Activated CD4-positive, alpha-beta T cell treated with anti-CD3 and anti-CD28 coated beads, Interleukin-10, Interleukin-2, amounts not matched to agents 100 ng/mL and 50 ng/mL, durations not matched to agents 16 hours and 8 hours (primary cell): ENCODE measurements at regions not wholly inside any gene's neighbourhood (a gene's known extent, or its start where the extent isn't known, plus 50 kb on each side); places are given as distances from the start of the nearest gene placed in this dataset.
"Not testable (repeated sequence)": the region's sequence is repeated elsewhere in the genome, so short reads cannot be mapped to it uniquely, and the experiment has no call there.

Source experiments
- DNase-seq: peaks from one replicate; pipeline ENCODE4 v3.0.0-alpha.2; 2020

GRCh38 chr7:68336594-68336993 lies 1261.7 kb upstream of the AUTS2 start:
- no peak for DNase-seq

GRCh38 chr7:68348401-68348800 lies 1249.9 kb upstream of the AUTS2 start:
- no peak for DNase-seq

GRCh38 chr7:68362745-68363518 lies 1235.3 kb upstream of the AUTS2 start:
- no peak for DNase-seq

DNA sequence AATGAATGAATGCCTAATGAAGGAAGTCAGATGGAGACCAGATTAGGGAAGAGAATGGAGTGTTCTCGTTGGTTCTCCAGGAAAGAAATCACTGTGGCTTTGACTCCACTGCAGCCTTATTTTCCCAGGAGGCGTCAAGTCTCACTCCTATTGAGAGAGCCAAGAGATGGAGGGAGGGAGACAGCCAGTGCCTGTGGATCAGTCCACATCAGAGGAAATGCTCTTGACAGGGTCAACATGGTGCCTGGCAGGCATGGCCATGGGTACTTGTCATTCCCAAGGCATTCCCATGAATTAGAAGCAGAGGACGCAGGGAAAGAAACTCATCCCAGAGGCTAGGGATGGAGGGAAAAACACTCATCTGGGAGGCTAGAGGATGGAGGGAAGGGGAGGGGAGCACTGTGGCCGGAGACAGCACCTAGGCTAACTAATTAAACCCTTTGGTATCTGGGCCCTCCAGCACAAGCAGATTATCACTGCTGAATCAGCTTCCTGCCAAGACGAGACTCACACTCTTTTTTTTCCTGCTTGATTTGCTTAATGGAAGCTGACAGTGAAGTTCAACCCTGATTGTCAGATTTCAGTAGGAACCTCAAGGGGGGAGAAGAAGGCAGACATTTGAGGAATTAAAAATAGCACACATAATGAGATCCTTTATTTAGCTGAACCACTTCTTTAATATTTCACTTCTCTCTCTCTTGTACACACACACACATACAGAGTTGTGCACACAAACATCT lies 1233.2 kb upstream of the AUTS2 start:
- DNase-seq: no peak

DNA sequence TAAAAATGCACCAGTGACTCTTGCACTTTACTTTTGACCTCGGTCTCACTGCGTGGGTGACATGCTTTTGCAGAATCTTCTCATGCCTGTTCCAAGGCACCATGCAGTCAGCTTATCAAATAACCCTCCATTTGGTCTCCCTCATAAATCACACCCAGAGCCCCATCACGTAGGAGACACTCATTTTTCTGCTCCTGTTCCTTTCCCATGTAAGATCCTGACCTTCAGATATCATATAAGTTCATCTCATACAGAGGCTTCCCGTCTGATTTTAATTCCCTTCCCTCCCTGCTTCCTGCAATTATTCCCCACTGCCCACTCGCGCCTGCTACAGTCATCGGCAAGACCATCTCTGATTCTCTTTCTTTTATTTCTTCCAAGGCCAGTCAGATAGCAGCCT lies 1226.3 kb upstream of the AUTS2 start:
- DNase-seq: no peak

DNA sequence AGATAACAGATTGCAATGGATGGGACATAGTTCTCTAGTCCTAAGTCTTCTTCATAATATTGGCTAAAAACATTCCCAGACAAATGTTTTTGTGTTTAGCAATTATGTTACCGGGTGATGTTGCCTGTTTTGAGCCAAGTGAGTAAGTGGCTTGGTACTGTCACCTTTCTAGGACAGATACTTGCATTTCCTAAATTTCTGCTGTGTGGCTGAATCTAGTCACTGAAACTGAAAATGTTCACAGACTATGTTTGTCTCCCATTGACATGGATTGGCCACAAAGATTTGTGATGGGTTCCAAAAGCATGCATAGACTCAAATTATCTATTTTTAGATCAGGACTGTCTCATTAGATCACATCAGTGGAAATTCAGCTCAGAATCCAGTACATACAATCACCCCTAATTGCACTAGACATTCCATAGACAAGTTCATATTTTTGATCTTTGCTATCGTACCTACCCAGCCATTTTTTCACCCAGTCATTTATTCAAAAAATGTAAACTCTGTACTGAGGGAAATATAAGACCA lies 1222.1 kb upstream of the AUTS2 start:
- no peak for DNase-seq

- DNase-seq: no peak
These were observed 1216.5 kb upstream of the AUTS2 start for GRCh38 chr7:68381731-68382130.

DNA sequence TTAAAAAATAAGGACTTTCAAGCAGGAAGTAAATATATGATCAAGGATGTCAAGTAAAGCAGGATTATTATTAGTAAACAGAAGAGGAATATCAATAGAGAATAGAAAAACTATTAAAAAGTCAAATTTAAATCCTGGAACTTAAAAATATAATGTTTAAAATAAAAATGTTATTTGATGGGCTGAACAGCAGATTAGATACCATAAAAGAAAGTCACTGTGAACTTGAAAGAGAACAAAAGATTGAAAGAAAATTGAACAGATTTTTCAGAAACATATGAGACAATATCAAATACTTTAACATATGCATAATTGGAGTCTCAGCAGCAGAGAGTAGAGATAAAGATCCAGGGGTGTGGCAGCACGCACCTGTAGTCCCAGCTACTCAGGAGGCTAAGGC lies 1213.7 kb upstream of the AUTS2 start:
- no peak for DNase-seq

DNA sequence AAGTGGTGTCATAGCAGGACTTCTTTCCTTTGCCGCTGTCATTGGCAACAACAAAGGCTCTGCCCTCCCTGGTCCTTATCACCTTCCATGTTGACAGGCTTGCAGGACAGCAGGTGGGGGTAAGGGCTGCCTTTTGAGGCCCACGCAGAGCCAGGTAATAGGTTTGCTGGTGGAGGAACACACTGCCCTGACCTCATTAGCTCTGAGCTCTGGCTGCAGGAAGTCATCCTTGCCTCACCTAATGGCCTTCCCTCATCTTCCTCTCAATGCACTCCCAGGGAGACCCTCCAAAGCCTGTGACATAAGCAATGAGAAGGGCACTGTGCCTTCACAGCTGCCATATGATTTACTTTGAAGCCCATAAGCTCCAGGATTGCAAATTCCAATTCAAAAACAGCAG lies 1205.2 kb upstream of the AUTS2 start:
- no peak for DNase-seq

GRCh38 chr7:68394131-68394530 lies 1204.1 kb upstream of the AUTS2 start:
- DNase-seq: no peak

GRCh38 chr7:68399991-68400590 lies 1198.2 kb upstream of the AUTS2 start:
- DNase-seq: no peak

GRCh38 chr7:68400783-68401182 lies 1197.5 kb upstream of the AUTS2 start:
- no peak for DNase-seq

- no peak for DNase-seq
These were observed 1197.0 kb upstream of the AUTS2 start for GRCh38 chr7:68401313-68401712.

DNA sequence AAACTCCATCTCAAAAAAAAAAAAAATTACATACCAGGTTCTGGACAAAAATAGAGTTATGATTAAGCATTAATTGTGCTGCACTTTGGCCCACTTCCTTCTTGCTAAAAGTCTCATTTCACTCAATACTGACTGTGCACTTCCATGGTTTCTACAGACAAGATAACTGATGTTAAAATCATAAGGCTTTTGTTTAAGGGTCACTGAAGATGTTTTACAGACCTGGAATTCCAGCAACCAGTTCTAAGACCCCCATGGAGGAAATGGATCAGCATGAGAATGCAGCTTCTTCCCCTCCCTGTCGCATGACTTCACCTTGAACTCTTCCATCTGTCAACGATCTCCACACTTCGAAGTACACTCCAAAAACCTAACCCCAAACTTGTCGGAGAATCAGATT lies 1191.8 kb upstream of the AUTS2 start:
- no peak for DNase-seq

- DNase-seq: no peak
These were observed 1190.8 kb upstream of the AUTS2 start for GRCh38 chr7:68407460-68407859.

DNA sequence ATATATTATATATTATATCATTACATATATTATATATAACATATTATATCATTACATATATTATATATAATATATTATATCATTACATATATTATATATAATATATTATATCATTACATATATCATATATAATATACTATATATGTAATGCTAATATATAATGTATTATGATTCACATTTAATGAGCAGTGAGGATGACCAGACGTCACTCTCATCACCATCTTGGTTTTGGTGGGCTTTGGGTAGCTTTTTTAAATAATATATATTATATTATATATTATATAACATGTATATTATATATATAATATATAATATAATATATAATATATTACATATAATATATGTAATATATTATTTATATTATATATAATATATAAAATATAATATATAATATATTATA lies 1189.4 kb upstream of the AUTS2 start:
- DNase-seq: no peak

DNA sequence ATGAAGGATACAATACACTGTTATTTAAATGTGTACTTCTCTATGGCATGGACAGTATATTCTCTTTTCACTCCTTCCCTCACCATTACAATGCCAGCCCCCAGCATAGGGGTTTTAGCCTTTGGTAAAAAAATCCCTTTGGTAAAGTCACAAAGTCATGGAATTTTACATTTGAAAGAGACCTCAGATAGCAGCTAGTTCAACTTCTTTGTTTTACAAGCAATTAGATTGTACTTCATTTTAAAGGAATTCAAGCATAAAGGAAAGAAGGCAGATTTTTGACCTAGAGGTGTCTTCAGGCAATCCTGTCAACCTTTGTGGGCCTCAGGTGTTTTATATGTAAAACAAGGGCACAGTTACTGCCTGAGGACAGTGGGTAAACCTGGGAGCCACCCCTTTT lies 1188.4 kb upstream of the AUTS2 start:
- DNase-seq: no peak

GRCh38 chr7:68410693-68411092 lies 1187.6 kb upstream of the AUTS2 start:
- not testable (repeated sequence) for DNase-seq

- DNase-seq: no peak
These were observed 1186.5 kb upstream of the AUTS2 start for GRCh38 chr7:68411742-68412141.

DNA sequence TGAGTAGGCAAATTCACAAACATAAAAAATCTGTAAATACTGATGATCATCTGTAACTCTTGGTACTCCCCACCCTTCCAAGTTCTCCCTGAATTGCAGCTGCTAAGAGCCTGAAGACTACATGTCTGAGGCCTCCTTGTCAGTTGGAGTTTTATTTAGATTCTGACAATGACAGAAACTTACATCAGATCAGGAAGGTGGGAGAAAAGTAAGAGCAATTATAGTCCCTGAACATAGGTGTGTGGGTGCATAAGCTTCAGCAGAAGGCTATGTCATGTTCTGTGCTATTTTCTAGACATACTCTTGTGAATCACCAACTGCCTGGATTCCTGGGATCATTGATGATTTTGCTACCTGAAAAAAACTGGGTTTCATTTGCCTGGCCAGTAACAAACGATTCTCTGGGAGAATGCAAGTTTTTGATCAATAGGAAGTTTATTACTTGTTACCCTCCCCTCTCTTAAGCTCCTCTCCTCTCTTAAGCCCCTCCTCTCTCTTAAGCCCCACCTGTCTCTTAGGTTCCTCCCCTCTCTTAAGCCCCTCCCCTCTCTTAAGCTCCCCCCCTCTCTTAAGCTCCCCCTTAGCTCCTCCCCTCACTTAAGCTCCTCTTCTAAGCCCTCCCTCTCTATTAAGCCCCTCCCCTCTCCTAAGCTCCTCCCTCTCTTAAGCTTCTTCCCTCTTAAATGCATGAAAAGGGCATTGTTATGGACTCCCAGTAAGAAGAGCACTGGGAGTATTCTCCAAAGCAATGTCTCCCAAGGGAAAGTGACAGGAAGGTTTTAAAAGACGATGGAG lies 1183.4 kb upstream of the AUTS2 start:
- DNase-seq: no peak

- DNase-seq: no peak
These were observed 1181.3 kb upstream of the AUTS2 start for GRCh38 chr7:68417002-68417401.

DNA sequence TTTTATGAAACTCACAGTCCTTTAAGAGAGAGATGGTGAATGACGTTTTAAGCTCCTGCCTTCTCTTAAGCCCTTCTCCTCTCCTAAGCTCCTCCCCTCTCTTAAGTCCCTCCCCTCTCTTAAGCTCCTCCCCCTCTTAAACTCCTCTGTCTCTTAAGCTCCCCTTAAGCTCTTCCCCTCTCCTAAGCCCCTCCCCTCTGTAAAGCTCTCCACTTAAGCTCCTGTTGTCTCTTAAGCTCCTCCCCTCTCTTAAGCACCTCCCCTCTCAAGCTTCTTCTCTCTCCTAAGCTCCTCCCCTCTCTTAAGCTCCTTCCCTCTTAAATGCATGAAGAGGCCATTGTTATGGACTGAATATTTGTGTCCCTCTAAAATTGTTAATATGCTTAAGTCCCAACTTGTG lies 1180.6 kb upstream of the AUTS2 start:
- DNase-seq: no peak
